Small intestine (tissue), 7 donors: ENCODE measurements at regions not wholly inside any gene's neighbourhood (a gene's known extent, or its start where the extent isn't known, plus 50 kb on each side); places are given as distances from the start of the nearest gene placed in this dataset.

Source experiments
- DNase-seq, 2 donors: peaks; one replicate each; pipeline versions ENCODE4 v3.0.0 to v3.0.0-alpha.2; 2013
- FAIRE-seq: peaks from 2 replicates; lab custom pipeline; 2012; peaks lifted over from hg19 to GRCh38; lab: Jason Lieb, UNC
- H3K27ac ChIP-seq, 3 donors: one replicate each; pipeline ENCODE4 v1.5.1; 2013; ENCODE audit warnings: low read length in 2 of 3, mild to moderate bottlenecking in 2 of 3, control low read depth in 1 of 3, inconsistent platforms in 1 of 3, low read depth in 1 of 3, moderate library complexity in 1 of 3
- H3K27me3 ChIP-seq, 3 donors: one replicate each; pipeline ENCODE4 v1.6.1; 2013; ENCODE audit warnings: low read length in 3 of 3, inconsistent platforms in 1 of 3; ENCODE audit not compliant: control insufficient read depth in 3 of 3, insufficient read depth in 3 of 3
- H3K36me3 ChIP-seq, 3 donors: one replicate each; pipeline ENCODE4 v1.6.1; 2013; ENCODE audit warnings: low read length in 3 of 3, inconsistent platforms in 1 of 3, low read depth in 1 of 3, mild to moderate bottlenecking in 1 of 3, moderate library complexity in 1 of 3; ENCODE audit not compliant: control insufficient read depth in 3 of 3, insufficient read depth in 2 of 3
- H3K4me1 ChIP-seq, 3 donors: one replicate each; pipeline ENCODE4 v1.6.1; 2013; ENCODE audit warnings: low read length in 2 of 3, inconsistent platforms in 1 of 3, low read depth in 1 of 3, mild to moderate bottlenecking in 1 of 3, moderate library complexity in 1 of 3; ENCODE audit not compliant: control insufficient read depth in 3 of 3, insufficient read depth in 2 of 3
- H3K4me3 ChIP-seq, 3 donors: one replicate each; pipeline ENCODE4 v1.5.1; 2013; ENCODE audit warnings: low read length in 3 of 3, control low read depth in 1 of 3, inconsistent platforms in 1 of 3, low read depth in 1 of 3, mild to moderate bottlenecking in 1 of 3, moderate library complexity in 1 of 3
- H3K9me3 ChIP-seq, 2 donors: one replicate each; pipeline ENCODE4 v1.6.1; 2013; ENCODE audit warnings: low read depth in 1 of 2, low read length in 1 of 2; ENCODE audit not compliant: control insufficient read depth in 2 of 2, insufficient read depth in 1 of 2
- WGBS, 3 donors: extraction: QIAGEN DNeasy Blood & Tissue Kit; methylation state at CpG; one replicate each; pipeline ENCODE4 v1.1.7; 2013; 5-methylcytosine and 5-hydroxymethylcytosine counted together
- donor health status: healthy with polysubstance abuse.
- donor health status: control.
- donor health status: control.
- donor health status: Bipolar disorder and iron deficiency.
- donor health status: healthy.

GRCh38 chr10:128215733-128216132 lies 89.5 kb upstream of the MKI67 start:
- no peak for FAIRE-seq
- Histone ChIP-seq H3K27ac (no peak overlapping the region), H3K4me3 (no peak overlapping the region), H3K27me3 (peaks cover 0 to 4% (median 0%) of the 10 kb centered on the region in 3 donors), H3K36me3 (no peaks in the 10 kb centered on the region), H3K9me3 (peaks cover 0 to 2% of the 10 kb centered on the region in 2 donors), H3K4me1 (no peaks in the 10 kb centered on the region)
- no peak for DNase-seq
- 80 to 87% (median 82%) methylated on average over 6 to 8 of the region's 8 CpGs for WGBS, 3 donors

- no peaks in the 10 kb centered on the region for H3K9me3 ChIP-seq
- no peak overlapping the region for H3K27ac ChIP-seq
- WGBS, 3 donors: 73 to 84% (median 79%) methylated on average over 7 of the region's 7 CpGs
- no peak for FAIRE-seq
- no peak for DNase-seq
- H3K4me1 ChIP-seq: no peaks in the 10 kb centered on the region
- no peak overlapping the region for H3K4me3 ChIP-seq
- no peaks in the 10 kb centered on the region for H3K36me3 ChIP-seq
- H3K27me3 ChIP-seq: peaks cover 0 to 4% (median 0%) of the 10 kb centered on the region in 3 donors
These were observed 90.9 kb upstream of the MKI67 start for GRCh38 chr10:128217136-128217535.

DNA sequence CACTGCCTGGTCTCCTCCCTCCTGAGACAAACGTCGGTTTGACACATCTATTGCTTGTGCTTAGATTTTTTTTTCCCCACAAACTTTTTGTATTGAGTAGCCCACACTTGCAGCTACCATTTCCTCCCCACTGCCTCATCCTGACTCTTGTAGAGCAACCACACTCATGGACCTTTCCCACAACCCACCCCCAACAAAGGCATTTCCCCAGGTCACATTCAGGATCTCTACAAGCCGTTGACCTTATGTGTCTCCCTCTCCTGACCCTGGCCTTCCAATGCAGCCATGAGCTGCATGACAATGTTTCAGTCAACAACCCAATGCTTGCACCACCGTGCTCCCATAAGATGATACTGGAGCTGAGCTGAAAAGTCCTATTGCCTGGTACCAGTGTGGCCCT lies 91.9 kb upstream of the MKI67 start:
- no peaks in the 10 kb centered on the region for H3K36me3 ChIP-seq
- DNase-seq (no peak), FAIRE-seq (no peak)
- no peaks in the 10 kb centered on the region for H3K9me3 ChIP-seq
- H3K27ac ChIP-seq: no peak overlapping the region
- no peaks in the 10 kb centered on the region for H3K4me1 ChIP-seq
- H3K27me3 ChIP-seq: peaks cover 0 to 4% (median 2%) of the 10 kb centered on the region in 3 donors
- no peak overlapping the region for H3K4me3 ChIP-seq
- 68 to 79% (median 76%) methylated on average over 4 of the region's 4 CpGs for WGBS, 3 donors

GRCh38 chr10:128219295-128219694 lies 93.1 kb upstream of the MKI67 start:
- Histone ChIP-seq H3K4me3 (no peak overlapping the region), H3K36me3 (no peaks in the 10 kb centered on the region), H3K27ac (no peak overlapping the region), H3K4me1 (no peaks in the 10 kb centered on the region), H3K27me3 (peaks cover 0 to 4% (median 2%) of the 10 kb centered on the region in 3 donors), H3K9me3 (no peaks in the 10 kb centered on the region)
- DNase-seq (no peak), FAIRE-seq (no peak)
- WGBS, 3 donors: 40 to 78% (median 57%) methylated on average over 1 of the region's 1 CpG

- H3K27ac ChIP-seq: no peak overlapping the region
- 43 to 69% (median 59%) methylated on average over 5 of the region's 5 CpGs for WGBS, 3 donors
- FAIRE-seq: no peak
These were observed 93.8 kb upstream of the MKI67 start for GRCh38 chr10:128220021-128220420.

GRCh38 chr10:128221117-128221516 lies 94.9 kb upstream of the MKI67 start:
- FAIRE-seq: no peak
- H3K4me3 ChIP-seq: no peak overlapping the region
- no peaks in the 10 kb centered on the region for H3K36me3 ChIP-seq
- H3K4me1 ChIP-seq: no peaks in the 10 kb centered on the region
- H3K9me3 ChIP-seq: no peaks in the 10 kb centered on the region
- peaks cover 0 to 2% (median 0%) of the 10 kb centered on the region in 3 donors for H3K27me3 ChIP-seq
- DNase-seq: no peak
- no peak overlapping the region for H3K27ac ChIP-seq
- 58 to 75% (median 65%) methylated on average over 11 of the region's 11 CpGs for WGBS, 3 donors

More at GRCh38 chr10:128220021-128220420, 93.8 kb upstream of the MKI67 start:
- Histone ChIP-seq H3K27me3 (peaks cover 0 to 2% (median 2%) of the 10 kb centered on the region in 3 donors), H3K9me3 (no peaks in the 10 kb centered on the region), H3K36me3 (no peaks in the 10 kb centered on the region), H3K4me1 (no peaks in the 10 kb centered on the region), H3K4me3 (no peak overlapping the region)
- DNase-seq: peak in 1 of 2 donors; percentile 69

- no peak overlapping the region for H3K4me3 ChIP-seq
- H3K27ac ChIP-seq: no peak overlapping the region
- WGBS, 3 donors: 87 to 91% (median 91%) methylated on average over 9 of the region's 9 CpGs
- peaks cover 0 to 2% (median 0%) of the 10 kb centered on the region in 3 donors for H3K27me3 ChIP-seq
- DNase-seq (no peak), FAIRE-seq (no peak)
- no peaks in the 10 kb centered on the region for H3K4me1 ChIP-seq
- no peaks in the 10 kb centered on the region for H3K36me3 ChIP-seq
- H3K9me3 ChIP-seq: no peaks in the 10 kb centered on the region
These were observed 95.6 kb upstream of the MKI67 start for GRCh38 chr10:128221807-128222206.

DNA sequence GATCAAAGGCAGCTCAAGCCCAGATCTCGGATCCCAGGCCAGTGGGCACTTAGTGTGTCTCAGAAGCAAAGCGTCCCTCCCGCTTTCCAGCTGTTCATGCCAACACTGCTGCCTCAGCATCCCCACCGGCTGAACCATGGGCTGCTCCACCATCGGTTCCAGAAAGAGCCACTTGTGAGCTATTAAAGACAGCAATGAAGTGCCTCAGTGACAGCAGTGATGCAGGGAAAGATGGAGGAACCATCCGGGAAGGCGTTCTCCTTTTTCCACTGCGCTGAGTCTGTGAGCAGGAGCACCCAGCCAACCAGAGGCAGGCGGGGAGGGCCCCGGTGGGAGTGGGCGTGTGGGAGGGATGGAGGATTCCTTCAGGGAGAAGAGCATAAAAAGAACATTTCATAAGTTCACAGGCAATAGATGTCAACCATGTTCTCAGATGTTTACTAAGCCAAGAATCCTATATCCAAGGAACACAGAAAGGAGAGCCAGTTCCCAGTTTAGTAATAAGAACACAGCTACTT lies 96.2 kb upstream of the MKI67 start:
- DNase-seq (no peak), FAIRE-seq (no peak)
- H3K27ac ChIP-seq: no peak overlapping the region
- WGBS, 3 donors: 76 to 89% (median 85%) methylated on average over 11 of the region's 11 CpGs
- peaks cover 0 to 2% (median 0%) of the 10 kb centered on the region in 3 donors for H3K27me3 ChIP-seq
- no peaks in the 10 kb centered on the region for H3K9me3 ChIP-seq
- H3K36me3 ChIP-seq: no peaks in the 10 kb centered on the region
- no peak overlapping the region for H3K4me3 ChIP-seq
- no peaks in the 10 kb centered on the region for H3K4me1 ChIP-seq

GRCh38 chr10:128230401-128230800 lies 104.2 kb upstream of the MKI67 start:
- no peaks in the 10 kb centered on the region for H3K4me1 ChIP-seq
- H3K27me3 ChIP-seq: peaks cover 0 to 8% (median 0%) of the 10 kb centered on the region in 3 donors
- H3K9me3 ChIP-seq: peaks cover 0 to 6% of the 10 kb centered on the region in 2 donors
- no peaks in the 10 kb centered on the region for H3K36me3 ChIP-seq
- no peak for FAIRE-seq
- H3K27ac ChIP-seq: no peak overlapping the region
- DNase-seq: no peak
- H3K4me3 ChIP-seq: no peak overlapping the region
